Medulla oblongata (tissue), 1 donor: ENCODE measurements at regions not wholly inside any gene's neighbourhood (a gene's known extent, or its start where the extent isn't known, plus 50 kb on each side); places are given as distances from the start of the nearest gene placed in this dataset.
"Not testable (repeated sequence)": the region's sequence is repeated elsewhere in the genome, so short reads cannot be mapped to it uniquely, and the experiment has no call there.

ENCODE experiments used
- DNase-seq: peaks from one replicate; pipeline ENCODE4 v3.0.0-alpha.2; 2015; ENCODE audit errors: extremely low spot score

DNA sequence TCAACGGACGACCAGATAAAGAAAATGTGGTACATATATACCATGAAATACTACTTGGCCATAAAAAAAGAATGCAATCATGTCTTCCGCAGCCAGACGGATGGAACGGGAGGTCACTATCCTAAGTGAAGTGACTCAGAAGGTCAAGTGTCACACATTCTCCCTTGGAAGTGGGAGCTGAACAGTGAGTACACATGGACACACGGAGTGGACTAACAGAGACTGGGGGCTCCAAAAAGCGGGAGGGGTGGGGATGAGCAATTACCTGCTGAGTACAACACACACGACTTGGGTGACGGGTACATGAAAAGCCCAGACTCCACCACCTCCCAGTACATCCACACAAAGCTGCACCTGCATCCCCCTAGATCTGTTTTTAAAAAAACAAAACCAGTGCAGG, 62.5 kb upstream of the TNK2 start:
- DNase-seq, result not testable (repeated sequence)

GRCh38 chr3:195969838-195970776, 61.8 kb upstream of the TNK2 start:
- not testable (repeated sequence) for DNase-seq

DNA sequence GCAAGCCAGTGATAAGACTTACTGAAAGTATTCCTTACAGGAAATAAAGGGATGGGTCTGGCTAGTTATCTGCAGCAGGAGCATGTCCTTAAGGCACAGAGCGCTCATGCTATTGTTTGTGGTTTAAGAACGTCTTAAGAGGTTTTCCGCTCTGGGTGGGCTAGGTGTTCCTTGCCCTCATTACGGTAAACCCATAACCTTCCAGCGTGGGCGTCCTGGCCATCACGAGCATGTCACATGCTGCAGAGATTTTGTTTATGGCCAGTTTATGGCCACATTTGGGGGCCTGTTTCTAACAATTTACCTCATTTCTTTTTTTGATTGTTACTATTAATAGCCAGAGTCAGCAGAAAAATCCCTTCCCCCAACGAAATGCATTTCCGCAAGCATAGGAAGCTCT, 61.0 kb upstream of the TNK2 start:
- not testable (repeated sequence) for DNase-seq

DNA sequence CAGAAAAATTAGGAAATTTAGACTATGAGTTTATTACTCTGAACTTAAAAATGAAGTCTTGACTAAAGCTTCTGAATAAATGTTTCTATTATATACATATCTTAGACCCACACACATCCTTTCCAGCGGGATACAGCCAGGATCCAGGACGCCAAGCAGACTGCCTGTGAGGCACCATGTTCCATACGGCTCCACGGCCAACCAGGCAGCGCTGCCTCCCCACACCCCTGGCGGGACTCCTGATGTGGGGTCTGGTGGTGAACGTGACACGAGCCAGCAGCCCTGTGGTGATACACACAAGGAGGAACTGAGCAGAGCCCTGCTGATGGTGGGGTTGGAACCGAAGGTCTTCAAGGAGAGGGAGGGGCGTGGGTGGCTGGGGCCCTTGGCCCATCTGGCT, 59.8 kb upstream of the TNK2 start:
- DNase-seq, result not testable (repeated sequence)

- DNase-seq, result not testable (repeated sequence)
Measured at GRCh38 chr3:195967387-195967720, 59.0 kb upstream of the TNK2 start.

DNA sequence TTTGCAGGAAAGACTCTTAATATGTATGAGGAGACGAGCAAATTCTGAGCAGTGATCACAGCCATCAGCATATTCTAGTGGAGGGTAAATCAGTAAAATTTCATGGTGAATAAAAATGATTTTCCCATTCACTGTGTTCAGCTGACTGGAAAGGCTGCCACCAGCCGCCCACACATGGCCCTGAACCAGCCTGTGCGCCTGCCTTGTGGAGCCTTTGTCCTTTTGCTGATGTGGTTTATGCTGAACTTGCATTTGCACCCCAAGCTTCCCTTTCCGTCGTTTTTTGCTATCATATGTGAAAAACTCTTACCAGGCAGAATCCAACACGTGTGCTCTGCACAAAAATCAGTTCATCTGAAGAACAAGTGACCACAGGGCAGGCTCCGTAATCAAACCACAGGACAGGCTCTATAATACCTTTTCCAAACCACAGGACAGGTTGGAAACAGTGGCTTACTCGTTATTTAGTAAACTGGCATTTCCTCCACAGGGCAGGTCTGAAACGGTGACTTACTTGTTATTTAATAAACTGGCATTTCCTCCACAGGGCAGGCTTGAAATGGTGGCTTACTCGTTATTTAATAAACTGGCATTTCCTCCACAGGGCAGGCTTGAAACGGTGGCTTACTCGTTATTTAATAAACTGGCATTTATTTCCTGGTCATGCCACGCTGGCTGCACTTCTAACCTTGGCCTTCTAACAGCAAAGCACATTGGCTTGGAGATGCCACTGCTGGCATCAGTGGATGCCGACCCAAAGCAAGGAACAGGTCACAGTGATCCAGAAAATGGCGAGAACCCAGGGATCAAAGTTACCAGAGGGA, 58.4 kb upstream of the TNK2 start:
- not testable (repeated sequence) for DNase-seq

DNA sequence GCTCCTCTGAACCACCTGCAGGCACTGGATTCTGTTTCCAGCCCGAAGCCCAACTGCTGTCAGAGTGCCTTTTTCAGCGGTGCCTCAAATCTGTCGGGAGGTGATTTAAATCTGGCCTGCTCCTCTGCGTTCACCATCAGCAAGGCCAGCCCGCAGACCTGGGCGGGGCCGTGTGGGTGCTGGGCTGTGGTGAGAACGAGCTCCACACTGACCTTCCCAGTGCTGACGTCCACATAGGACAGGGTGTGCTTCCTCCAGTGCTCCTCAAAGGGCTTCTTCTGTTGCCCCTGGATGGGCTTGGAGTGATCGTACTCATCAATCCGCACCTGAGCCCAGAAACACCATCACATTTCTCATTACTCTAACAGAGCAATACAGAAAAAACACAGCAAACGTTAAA, 56.9 kb upstream of the TNK2 start:
- not testable (repeated sequence) for DNase-seq

GRCh38 chr3:195964318-195965107, 56.2 kb upstream of the TNK2 start:
- DNase-seq, result not testable (repeated sequence)

- DNase-seq, result not testable (repeated sequence)
Measured at GRCh38 chr3:195962222-195962621, 53.9 kb upstream of the TNK2 start.

DNA sequence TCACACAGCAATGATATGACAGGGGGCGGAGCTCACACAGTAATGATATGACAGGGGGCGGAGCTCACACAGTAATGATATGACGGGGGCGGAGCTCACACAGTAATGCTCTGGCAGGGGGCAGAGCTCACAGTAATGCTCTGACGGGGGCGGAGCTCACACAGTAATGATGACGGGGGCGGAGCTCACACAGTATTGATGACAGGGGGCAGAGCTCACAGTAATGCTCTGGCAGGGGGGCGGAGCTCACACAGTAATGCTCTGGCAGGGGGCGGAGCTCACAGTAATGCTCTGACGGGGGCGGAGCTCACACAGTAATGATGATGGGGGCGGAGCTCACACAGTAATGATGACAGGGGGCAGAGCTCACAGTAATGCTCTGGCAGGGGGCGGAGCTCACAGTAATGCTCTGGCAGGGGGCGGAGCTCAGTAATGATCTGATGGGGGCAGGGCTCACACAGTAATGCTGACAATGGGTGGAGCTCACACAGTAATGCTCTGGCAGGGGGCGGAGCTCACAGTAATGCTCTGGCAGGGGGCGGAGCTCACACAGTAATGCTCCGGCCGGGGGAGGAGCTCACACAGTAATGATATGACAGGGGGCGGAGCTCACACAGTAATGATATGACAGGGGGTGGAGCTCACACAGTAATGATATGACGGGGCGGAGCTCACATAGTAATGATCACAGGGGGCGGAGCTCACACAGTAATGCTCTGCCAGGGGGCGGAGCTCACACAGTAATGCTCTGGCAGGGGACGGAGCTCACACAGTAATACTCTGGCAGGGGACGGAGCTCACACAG, 52.8 kb upstream of the TNK2 start:
- not testable (repeated sequence) for DNase-seq

- not testable (repeated sequence) for DNase-seq
Measured at GRCh38 chr3:195960164-195960563, 51.8 kb upstream of the TNK2 start.

DNA sequence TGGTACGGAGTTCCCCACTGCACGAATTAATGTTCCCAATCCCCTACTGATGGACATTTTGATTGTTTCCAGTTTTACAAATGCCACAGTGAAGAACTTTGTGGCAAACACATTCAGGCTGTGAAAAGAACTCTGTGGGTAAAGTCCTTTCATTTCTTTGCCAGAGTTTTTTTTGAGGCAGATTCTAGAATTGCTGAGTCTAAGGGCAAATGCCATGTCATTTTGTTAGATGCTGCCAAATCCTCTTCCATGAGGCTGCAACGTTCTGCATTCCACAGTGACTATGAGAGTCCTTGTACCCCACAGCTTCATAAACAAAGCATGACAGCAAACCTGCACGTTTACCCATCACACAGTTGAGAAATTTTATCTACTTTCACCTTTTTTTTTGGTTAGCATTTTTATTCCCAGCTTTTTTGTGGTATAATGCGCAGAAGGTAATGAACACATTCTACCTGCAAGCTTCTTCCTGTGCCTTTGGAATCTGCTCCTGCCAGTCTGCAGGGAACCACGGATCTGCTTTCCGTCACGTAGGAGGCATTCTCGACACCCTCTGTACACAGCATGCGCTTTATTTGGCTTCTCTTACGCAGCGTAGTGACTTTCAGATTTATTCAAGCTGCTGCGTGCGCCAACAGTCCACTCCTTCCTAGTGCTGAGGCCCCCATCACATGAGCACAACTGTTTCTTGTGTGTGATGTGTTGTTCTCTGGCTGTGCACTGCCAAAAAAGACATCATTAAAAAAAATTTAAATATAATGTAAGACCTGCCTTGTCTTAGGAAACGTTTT, 51.2 kb upstream of the TNK2 start:
- DNase-seq, result not testable (repeated sequence)

- not testable (repeated sequence) for DNase-seq
Measured at GRCh38 chr3:195958736-195959135, 50.4 kb upstream of the TNK2 start.
